ENCODE measurements at regions not wholly inside any gene's neighbourhood (a gene's known extent, or its start where the extent isn't known, plus 50 kb on each side); places are given as distances from the start of the nearest gene placed in this dataset.

DNA sequence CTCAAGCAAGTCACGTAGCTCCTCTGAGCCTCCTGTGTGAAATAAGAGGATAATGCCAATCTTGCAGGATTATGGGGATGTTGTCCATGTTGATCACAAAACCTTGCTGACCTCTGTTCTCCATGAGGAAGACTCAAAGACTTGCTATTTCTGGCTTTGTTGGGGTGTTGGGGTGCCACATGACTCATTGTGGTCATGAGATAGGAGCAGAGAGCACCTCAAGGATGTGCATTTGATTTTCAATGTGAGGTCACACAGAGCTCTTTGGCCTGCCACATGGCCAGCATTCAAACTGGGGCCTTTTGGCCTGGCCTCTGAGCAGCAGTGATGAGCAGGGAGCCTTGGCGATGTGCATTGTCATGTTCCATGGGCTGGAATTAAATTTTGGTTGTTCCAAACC, 380.3 kb downstream of the GADD45G start:
- DNase-seq: no peak

DNA sequence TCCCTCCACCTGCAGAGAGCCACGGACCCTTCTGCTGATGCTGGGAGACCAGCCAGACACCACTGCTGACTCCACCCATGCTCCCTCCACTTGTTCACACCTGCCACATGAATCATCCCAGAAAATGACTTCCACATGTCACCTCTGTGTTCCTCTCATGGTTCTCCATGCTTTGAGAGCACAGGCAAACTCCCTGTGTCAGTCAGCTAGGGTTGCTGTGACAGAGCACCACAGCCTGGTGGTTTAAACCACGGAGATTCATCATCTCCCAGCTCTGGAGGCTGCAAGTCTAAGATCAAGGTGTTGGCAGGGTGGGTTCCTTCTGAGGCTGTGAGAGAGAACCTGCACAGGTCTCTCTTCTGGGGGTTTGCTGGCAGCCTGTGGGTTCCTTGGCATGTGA, 381.4 kb downstream of the GADD45G start:
- DNase-seq: no peak

DNA sequence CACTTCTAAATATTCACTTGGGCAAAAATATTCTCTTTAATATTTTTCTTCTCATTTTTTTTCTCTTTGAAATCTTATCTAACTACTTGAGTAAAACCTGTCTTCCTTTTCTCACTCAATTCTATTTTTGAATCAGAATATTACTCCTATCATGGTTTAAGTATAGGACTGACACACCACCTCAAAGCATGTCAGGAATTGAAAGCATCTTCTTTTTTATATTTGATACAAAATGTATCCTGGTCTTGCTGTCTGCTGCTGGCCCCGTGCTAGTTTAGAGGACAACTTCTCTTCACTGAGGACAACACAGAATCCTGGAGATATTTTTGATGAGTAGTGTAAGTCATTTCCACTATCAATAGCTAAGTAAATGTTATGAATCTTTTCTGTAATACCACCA, 383.6 kb downstream of the GADD45G start:
- no peak for DNase-seq

DNA sequence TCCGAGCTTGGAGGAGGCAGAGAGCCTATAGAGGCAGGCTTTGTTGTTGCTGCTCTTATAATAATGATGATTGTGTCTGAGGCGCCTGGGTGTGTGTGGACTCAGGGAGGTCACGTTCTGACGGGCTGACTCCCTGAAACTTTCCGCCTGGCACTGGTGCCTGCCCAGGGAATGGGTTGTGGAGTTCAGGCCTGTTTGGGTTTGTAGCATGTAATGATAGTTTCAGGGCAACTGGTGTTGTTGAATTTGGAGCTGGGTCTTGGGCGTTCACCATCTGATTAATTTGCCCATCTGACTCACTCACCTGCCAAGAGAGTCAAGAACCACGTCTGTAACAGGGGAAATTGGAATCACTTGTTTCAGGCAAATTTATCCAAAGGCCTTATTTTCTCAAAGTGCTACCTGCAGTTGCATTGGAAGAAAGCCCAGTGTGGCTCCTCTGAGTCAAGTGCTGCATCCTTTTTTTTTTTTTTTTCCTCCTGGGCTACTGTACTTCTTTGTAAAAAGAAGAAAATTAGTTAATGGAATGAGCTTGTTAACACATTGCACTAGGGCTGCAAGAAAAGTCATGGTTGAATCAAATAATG, 386.5 kb downstream of the GADD45G start:
- no peak for DNase-seq

DNA sequence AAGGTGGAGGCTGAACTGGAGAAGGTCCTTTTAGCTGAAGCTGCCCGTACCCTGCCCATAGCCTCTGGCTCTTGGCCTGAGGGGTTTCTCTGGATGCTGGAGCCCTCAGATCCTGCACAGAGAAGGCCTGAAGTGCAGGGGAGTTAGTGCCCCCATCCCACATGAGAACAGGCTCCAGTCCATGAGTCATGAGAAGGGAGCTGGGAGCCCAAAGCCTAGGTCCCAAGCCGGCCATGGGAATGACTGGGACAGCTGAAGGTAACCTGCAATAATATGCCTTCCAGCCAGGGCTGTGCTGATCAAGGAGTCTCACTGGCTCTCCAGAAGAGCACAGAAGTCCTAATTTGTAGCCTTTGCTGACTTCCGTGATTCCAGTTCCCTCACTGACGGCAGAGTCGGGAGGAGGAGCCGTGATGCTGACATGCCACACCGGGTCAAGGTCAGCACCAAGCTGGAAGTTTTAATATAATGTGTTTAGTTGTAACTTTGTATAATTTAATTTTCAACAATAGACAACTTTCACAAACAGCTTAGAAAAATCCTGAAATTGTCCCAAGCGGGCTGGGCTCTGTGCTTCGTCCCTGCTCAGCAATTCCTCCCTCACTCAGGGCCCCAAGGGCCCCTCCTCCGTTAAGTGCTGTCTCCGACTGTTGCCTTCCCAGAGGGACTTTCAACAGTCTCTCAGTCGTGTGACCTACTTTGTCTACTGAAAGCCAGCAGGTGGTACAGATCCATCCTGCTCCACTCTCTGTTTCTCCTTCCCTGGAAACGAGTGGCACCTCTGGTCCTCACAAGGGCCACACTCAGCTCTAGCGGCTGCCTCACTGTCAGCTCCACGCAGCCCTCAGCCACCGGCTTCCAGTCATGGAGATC, 387.8 kb downstream of the GADD45G start:
- no peak for DNase-seq

DNA sequence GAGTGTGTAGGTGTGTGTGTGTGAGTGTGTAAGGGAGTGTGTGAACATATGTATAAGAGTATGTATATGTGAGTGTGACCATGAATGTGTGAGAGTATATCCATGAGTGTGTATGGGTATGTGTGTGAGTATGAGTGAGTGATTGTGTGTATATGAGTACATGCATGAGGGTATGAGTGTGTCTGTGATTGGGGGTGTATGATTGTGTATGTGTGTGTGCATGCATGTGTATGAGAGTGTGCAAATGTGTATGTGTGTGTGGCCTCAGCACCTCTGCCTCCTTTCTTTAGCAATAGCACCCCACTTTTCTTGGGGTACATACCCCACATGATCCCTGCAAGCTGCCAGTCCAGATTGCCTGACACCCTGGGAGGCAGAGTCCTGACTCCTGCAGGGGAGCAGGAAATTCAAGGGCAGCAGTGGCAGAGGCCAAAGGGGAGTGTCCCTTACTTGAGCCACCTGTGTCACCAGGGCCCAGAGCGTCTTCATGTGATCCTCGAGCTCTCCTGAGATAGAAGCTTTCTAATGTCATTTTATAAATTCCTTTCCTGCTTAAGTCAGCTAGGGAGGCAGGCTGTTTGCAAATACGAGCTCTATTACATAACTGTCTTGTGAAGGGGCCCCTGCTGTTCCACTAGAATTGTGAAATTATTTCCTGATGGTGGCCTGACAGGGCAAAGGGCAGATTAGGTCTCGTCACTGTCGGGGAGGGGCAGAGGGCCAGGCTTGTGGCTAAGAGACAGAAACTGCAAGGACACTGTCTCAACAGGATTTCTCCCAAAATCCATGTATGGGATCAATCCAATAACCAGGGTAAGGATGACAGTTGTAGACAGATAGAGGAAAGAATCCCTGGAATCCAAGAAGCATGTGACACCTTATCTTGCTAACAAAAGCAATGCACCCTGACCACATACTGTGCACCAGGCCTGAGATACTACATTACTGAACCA, 389.1 kb downstream of the GADD45G start:
- DNase-seq: no peak

DNA sequence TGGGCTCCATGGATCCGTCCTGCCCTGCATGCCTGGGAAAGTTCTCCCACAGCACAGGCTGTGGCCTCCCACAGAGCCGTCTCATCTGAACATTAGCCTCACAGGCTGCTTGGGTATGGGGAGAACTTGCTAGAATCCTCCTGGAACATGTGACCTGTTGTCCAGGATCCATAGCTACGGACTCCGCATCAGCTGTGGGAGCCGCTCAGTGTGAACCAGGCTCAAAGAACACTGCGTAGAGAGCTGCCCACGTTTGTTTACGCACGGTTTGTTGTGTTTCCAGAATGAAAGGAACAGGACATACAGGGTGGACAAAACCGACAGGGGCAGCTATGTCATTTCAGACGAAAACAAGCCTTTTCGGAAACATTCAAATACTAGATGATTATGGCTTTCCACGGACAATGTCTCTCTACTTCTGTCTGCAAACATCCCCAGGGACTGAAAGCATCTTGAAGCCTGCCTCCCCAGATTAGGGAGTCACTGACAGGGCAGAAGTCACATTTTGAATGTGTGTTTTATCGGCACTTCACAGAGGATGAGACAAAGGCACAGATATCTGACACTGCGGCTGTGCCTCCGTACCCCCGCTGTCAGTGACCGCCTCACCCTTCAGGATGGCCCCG, 390.3 kb downstream of the GADD45G start:
- DNase-seq: no peak

DNA sequence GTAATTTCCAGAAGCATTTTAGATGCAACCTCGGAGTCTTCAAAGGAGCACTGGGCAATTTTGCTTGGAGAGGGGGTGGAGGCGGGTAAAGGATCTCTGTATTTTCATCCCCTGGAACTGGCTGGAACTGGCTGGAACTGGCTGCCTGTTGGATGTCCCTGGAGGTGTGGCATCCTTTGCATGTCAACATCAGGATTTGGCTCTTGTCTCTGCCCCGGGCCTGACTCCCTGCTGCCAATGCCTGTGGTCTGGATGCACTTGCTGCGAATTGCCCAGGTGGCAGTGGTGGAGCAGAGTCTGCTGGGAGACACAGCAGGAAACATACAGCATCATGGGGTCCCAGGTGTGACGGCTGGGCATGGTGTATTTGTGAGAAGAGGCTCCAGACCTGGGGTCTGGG, 391.3 kb downstream of the GADD45G start:
- DNase-seq: no peak

DNA sequence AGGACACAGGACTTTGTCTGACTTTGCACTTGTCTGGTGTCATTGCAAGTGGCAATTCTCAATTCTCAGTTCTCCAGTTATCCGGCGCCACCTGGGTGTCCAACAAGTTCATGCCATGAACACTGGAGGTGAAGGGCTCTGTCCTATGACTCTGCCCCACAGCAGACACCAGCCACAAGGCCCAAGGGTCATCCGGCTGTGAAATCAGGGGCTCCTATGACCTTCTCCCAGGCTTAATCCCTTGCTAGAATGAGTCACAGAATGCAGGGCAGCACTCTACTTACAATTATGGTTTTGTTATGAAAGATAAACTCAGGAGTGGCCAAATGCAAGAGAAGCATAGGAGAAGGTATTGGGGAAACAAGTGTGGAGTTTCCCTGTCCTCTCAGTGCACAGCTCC, 392.0 kb downstream of the GADD45G start:
- DNase-seq: no peak

DNA sequence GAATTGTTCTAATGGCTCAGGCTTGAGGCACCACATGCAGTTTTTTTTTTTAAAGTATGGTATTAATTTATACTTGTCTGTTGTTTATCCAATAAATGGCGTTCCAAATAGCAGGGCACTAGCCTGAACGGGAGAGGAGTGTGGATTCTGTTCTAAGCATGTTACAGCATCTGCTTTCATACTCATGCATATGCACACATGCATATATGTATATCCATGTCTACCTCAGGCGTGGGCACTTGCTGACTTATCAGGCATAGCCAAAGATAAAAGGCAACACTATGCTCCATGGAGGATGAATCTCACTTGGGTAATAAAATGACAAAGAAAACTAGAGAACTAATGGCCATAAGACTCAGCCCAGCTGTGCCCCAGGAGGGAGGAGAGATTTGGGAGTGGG, 393.8 kb downstream of the GADD45G start:
- DNase-seq: no peak

DNA sequence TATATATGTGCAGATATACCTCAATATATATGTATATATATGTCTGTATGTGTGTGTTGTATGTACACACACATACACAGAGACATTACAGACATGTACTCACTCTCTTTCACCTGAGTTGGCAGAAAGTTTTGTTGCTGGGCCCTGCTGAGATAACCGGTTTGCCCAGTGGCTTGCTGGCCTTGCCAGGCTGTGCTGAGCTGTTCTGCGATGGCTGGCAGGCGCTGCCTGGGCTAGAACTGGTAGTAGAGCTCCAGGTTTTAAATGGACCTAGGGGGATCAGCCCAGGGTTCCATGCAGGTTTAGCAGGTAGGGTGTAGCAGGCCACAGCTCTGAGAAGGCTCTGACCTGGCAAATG, 394.3 kb downstream of the GADD45G start:
- no peak for DNase-seq

DNA sequence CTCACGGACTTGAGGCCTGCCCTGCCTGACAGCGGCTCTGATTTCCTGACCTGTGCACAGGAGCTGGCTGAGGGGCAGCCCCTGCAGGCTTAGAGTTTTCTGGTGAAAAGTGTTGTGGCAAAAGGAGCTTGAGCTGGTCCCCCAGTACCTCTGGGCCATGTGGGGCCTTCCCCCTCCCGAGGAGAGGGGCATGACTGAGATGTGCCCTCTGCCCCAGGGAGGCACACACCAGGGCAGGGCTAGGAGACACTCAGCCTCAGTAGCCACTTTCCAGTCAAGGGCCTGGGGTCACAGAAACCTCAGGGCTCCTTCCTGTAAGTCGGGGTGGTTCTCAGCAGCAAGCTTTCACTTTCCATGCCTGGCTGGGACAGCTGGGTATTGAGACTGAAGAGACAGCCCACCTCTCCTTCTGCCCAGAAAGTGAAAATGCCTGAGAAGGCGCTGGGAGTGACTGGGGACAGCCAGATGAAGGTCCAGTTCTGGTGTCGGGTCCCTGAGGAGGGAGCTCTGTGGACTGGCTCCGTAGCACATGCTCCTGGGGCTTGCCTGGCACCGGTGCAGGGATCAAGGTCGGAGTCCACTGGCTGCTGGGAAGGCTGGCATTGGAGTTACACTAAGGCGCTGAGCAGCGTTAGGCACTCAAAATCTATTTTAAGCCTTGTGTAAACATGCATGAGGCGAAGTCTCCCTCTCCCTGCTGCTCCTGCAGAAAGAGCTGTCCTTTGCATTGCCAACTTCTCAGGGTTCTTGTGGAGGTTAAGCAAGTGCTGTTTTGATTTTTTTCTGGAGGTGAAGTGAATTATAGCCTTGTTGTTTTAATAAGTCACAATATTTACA, 394.9 kb downstream of the GADD45G start:
- no peak for DNase-seq

DNA sequence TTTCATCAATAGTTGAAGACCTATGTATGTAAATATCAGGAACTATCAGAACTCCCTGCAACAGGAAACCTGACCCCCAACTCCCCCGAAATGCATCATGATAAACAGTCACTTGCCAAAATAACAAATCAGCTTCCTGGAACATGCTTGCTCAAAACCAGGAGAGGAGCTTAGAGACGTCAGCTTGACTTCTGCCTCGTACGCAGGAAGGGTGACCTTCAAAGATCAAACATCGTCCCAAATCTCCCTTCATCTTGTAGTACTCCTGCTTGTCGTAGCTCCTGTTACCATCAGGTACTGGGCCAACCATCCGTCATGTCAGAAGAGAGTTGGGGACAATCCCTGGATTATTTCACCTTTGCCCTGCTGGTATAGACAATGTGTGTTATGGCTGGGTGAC, 396.1 kb downstream of the GADD45G start:
- no peak for DNase-seq

DNA sequence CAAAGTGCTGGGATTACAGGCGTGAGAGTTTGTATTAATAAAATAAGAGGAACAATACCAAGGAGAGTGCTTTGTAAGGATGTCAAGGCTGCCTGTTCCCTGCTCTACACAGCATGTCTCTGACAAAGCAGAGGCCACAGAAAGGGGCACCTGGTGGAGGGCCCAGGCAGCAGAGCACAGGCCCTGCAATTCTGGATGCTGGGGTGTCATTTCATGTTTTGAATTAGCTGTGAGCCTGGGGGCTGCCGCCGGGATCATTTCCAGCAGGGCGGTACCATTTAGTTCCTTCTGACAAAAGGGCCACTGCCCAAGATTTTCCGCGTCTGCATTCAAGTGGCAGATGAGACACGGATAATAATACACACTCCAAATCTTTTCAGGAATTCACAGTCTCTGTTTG, 396.9 kb downstream of the GADD45G start:
- no peak for DNase-seq

DNA sequence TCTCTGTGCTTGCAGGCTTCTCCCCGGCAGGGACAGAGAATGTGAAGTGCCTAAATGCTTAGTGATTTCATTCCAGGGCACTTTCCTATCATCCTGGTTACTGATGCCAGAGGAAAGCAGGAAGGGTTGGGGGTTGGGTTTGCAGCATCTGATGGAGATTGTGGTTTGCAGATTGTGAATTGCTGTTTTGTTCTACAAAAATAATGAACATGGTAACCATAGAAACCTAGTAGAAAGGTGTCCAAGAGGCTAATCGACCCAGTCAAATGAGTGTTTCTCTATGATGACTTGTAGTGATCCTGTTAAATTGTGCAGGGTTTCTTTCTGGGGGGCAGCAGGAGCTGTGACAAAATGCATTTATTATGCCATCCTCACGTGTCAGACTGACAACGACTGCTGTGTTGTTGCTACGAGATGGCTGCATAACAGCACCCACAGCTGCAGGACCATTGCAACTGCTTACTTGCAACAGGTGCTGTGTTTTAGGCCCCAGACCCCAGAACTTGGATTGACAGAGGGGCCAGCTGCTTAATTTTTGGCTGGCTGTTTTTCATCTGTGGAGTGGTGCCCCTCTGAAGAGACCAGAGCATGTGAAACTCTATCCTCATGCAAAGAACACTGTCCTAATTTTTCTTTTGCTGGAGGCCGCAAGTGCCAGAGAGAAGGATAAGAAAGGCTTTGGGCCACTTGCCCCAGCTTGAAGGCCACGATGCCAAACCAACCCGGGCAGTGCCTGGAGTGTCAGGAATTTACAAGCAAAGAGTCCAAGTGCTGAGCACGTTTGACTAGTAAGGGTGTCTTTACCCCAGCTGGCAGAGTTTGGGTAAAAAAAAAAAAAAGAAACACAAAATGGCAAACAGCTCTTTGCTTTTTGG, 397.8 kb downstream of the GADD45G start:
- no peak for DNase-seq

DNA sequence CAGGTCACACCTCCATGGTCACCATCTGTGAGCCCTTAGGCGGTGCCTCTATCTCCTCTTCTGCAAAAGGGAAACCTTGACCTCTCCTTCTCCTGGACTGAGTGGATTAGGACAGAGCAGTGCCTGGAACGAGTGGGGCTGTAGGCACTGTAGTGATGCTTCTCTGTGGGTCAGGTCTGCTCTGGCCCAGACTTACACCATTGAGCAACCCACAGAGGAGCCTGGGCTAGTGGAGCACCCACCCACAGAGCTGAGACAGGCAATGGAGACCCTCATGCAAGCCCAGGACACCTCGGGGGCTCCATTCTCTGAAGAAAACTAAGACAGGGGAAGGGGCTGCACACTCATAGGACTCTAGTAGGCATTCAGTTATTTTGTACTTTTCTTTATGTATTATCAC, 400.6 kb downstream of the GADD45G start:
- no peak for DNase-seq

DNA sequence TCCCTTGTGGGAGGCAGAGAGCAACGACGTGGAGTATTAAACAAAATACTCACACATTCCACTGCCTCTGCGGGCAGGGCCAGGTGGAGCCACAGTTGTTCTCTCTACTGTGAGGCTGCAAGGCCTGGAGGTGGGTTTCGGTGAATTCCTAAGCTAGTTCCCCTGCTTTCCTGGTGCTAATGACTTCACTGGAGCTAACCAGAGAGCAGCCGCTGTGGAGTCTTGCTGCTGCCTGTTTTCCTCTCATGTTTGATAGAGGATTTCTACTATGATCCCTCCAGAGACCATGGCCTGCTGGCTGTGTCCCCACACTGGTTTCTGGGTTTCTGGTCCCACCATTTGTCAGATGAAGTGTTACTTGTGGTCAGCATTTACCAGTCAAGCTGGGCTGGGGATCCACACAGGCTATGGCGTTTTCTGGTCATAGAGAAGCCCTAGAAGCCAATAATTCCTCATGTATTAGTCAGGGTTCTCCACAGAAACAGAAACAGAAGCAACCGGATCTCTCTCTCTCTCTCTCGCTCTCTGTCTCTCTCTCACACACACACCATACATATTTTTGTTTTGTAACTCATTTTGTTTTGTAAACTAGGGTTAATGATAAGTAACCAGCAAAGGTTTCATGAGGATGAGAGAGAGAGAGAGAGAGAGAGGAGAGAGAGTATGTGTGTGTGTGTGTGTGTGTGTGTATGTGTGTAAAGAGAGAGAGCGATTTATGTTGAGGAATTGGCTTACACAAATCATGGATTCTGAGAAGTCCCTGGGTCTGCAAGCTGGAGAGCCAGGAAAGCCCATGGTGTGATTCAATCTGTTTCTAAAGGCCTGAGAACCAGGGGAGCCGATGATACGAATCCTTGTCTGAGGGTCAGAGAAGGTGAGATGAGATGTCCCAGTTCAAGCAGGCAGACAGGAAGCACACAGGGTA, 403.0 kb downstream of the GADD45G start:
- DNase-seq: no peak

DNA sequence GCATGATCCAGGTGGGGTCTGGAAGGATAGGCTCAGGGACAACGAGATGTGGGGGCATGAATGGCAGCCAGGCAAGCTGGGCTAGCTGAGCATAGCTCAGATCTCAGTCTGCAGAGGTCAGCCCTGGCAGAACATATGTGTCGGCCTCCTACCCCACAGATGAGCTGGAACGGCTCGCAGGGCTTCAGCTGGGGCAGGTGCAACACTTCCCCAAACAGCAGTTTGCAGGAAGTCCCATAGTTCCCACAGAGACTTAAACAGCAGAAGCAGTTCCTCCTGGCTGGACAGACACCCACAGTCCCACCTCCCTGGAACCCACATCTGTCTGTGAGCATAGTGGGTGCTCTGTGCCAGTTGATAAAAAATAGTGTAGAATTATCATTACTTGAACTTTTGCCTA, 404.6 kb downstream of the GADD45G start:
- DNase-seq: no peak

DNA sequence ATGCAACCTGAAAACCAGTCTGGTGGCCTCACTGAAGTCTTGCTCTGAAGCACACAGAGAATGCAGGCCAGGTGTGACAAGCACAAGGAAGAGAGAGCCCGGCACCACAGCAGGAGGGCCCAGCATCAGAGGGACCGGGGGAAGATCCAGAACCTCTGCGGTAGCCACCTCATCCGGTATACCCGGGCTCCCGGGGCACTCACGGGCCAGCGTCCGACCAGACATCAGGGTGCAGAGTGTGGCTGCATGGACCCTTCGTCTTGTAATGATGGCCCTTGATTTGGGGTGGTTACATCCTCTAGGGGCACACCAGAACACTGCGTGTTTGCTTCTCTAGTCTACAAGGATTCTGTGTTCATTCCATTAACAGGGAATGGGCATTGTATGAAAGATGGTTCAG, 406.0 kb downstream of the GADD45G start:
- no peak for DNase-seq

DNA sequence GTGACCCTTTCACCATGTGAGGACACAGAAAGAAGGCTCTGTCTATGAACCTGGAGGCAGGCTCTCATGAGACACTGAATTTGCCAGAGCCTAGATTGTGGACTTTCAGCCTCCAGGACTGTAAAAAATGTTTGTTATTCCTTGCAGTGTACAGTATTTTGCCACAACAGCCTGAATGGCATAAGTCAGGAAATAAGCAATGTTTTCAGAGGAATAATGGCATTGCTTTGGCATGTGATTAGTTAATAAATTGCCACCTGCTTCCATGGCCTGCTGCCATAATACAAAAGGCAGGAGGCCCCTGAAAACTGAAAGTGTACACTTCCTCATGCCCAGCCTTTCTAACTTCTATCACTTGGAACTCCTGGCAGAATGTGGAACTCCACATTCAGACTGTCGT, 408.1 kb downstream of the GADD45G start:
- no peak for DNase-seq
